HEK293T (cell line): ENCODE measurements at regions not wholly inside any gene's neighbourhood (a gene's known extent, or its start where the extent isn't known, plus 50 kb on each side); places are given as distances from the start of the nearest gene placed in this dataset.

Experiments used
- CTCF ChIA-PET: fragments of 350-600 bp; formaldehyde crosslinking; extraction: SDS; loops from one replicate; lab custom pipeline; 2021; ENCODE audit warnings: antibody characterized with exemption, inconsistent platforms; lab: Yijun Ruan, JAX
- POLR2A ChIA-PET: fragments of 350-600 bp; formaldehyde crosslinking; extraction: SDS; loops from one replicate; lab custom pipeline; 2020; ENCODE audit warnings: antibody characterized with exemption, inconsistent platforms; lab: Yijun Ruan, JAX
- DNase-seq: peaks from one replicate; pipeline ENCODE4 v3.0.0; 2012; ENCODE audit warnings: mixed read lengths; ENCODE audit errors: extremely low spot score
- ARNT ChIP-seq: fragments of 450-650 bp; IDR thresholded peaks from 2 replicates; pipeline ENCODE4 v1.6.1; 2017; ENCODE audit warnings: mild to moderate bottlenecking
- BHLHE40 ChIP-seq: fragments of 450-650 bp; IDR thresholded peaks from 2 replicates; pipeline ENCODE4 v1.6.1; 2016; ENCODE audit warnings: mild to moderate bottlenecking, moderate library complexity, borderline replicate concordance
- CTBP1 ChIP-seq: fragments of 450-650 bp; IDR thresholded peaks from 2 replicates; pipeline ENCODE4 v1.6.1; 2016; ENCODE audit warnings: borderline replicate concordance
- ELF4 ChIP-seq: fragments of 450-650 bp; IDR thresholded peaks from 2 replicates; pipeline ENCODE4 v1.6.1; 2017; ENCODE audit warnings: antibody characterized with exemption
- FOXA1 ChIP-seq: fragments of 450-650 bp; IDR thresholded peaks from 2 replicates; pipeline ENCODE4 v1.6.1; 2016; ENCODE audit warnings: mild to moderate bottlenecking
- FOXK2 ChIP-seq: fragments of 450-650 bp; IDR thresholded peaks from 2 replicates; pipeline ENCODE4 v1.6.1; 2016; ENCODE audit warnings: mild to moderate bottlenecking
- FOXM1 ChIP-seq: fragments of 450-650 bp; IDR thresholded peaks from 2 replicates; pipeline ENCODE4 v1.6.1; 2017; ENCODE audit warnings: mild to moderate bottlenecking, borderline replicate concordance
- HDGF ChIP-seq: fragments of 450-650 bp; IDR thresholded peaks from 2 replicates; pipeline ENCODE4 v1.6.1; 2017; ENCODE audit warnings: antibody characterized with exemption, borderline replicate concordance
- L3MBTL2 ChIP-seq: fragments of 450-650 bp; conservative IDR thresholded peaks from 2 replicates; pipeline ENCODE4 v1.6.1; 2016; ENCODE audit warnings: mild to moderate bottlenecking
- LEF1 ChIP-seq: fragments of 450-650 bp; IDR thresholded peaks from 2 replicates; pipeline ENCODE4 v1.6.1; 2017; ENCODE audit warnings: mild to moderate bottlenecking, borderline replicate concordance
- NFRKB ChIP-seq: fragments of 450-650 bp; IDR thresholded peaks from 2 replicates; pipeline ENCODE4 v1.6.1; 2016; ENCODE audit warnings: mild to moderate bottlenecking, moderate library complexity
- SP1 ChIP-seq: fragments of 450-650 bp; IDR thresholded peaks from 2 replicates; pipeline ENCODE4 v1.6.1; 2017
- SUZ12 ChIP-seq: fragments of 450-650 bp; IDR thresholded peaks from 2 replicates; pipeline ENCODE4 v1.6.1; 2016; ENCODE audit warnings: mild to moderate bottlenecking
- TARDBP ChIP-seq: fragments of 450-650 bp; IDR thresholded peaks from 2 replicates; pipeline ENCODE4 v1.6.1; 2016
- ZNF384 ChIP-seq: fragments of 450-650 bp; IDR thresholded peaks from 2 replicates; pipeline ENCODE4 v1.6.1; 2016
- TF ChIP-seq, protein P1 (sequence below): fragments of 450-650 bp; IDR thresholded peaks from 2 replicates; pipeline ENCODE4 v1.6.1; 2016

DNA sequence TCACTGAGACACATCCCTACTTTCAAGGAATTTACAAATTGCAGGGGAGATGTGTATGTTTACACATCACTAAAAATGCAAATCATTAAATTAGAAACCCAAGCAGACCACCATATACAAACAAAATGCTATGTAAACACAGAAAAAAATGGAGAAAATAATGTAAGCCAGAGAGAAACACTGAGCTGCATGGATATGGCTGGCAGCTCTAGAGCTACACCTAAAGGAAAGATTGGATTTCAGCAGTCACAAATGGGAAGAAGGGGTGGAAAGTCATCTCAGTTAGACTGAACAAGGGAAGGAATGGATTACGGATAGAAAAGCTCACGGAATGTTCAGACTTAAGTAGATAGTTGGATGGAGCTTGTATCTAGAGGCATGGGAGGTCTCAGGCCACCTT lies 186.3 kb downstream of the MOSPD2 start:
- TF ChIP-seq NFRKB (no peak), CTBP1 (no peak), FOXM1 (no peak), FOXA1 (no peak), TARDBP (no peak), SUZ12 (no peak), ELF4 (no peak), HDGF (no peak), SP1 (no peak), ARNT (no peak), FOXK2 (no peak)
- ChIA-PET CTCF (no interaction called here), POLR2A (no interaction called here)
- DNase-seq = no peak

DNA sequence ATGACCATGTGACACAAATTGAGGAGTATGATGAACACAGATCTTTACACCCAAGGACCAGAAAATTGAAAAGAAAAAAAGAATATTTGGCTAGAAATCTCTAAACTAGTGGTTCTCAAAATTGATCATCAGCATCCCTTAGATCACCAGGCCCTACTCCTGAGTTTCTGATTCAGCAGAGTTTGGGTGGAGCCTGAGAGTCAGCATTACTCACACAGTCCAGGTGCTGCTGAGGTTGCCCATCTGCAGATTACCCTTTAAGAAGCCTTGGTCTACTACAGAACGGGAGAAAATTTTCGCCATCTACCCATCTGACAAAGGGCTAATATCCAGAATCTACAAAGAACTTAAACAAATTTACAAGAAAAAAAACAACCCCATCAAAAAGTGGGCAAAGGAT lies 182.8 kb downstream of the MOSPD2 start:
- no peak for DNase-seq
- TF ChIP-seq FOXM1 = no peak
- TF ChIP-seq, protein P1, sequence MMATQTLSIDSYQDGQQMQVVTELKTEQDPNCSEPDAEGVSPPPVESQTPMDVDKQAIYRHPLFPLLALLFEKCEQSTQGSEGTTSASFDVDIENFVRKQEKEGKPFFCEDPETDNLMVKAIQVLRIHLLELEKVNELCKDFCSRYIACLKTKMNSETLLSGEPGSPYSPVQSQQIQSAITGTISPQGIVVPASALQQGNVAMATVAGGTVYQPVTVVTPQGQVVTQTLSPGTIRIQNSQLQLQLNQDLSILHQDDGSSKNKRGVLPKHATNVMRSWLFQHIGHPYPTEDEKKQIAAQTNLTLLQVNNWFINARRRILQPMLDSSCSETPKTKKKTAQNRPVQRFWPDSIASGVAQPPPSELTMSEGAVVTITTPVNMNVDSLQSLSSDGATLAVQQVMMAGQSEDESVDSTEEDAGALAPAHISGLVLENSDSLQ = no peak
- TF ChIP-seq HDGF = no peak
- no peak for TF ChIP-seq ZNF384
- TF ChIP-seq ARNT = no peak
- TF ChIP-seq L3MBTL2 = no peak
- TF ChIP-seq NFRKB = no peak
- TF ChIP-seq SP1 = no peak
- no peak for TF ChIP-seq FOXA1
- TF ChIP-seq FOXK2 = no peak
- no peak for TF ChIP-seq BHLHE40
- no peak for TF ChIP-seq LEF1
- TF ChIP-seq SUZ12 = no peak
- no peak for TF ChIP-seq ELF4
- no peak for TF ChIP-seq TARDBP
- no peak for TF ChIP-seq CTBP1
- CTCF ChIA-PET = no interaction called here
- POLR2A ChIA-PET = no interaction called here

DNA sequence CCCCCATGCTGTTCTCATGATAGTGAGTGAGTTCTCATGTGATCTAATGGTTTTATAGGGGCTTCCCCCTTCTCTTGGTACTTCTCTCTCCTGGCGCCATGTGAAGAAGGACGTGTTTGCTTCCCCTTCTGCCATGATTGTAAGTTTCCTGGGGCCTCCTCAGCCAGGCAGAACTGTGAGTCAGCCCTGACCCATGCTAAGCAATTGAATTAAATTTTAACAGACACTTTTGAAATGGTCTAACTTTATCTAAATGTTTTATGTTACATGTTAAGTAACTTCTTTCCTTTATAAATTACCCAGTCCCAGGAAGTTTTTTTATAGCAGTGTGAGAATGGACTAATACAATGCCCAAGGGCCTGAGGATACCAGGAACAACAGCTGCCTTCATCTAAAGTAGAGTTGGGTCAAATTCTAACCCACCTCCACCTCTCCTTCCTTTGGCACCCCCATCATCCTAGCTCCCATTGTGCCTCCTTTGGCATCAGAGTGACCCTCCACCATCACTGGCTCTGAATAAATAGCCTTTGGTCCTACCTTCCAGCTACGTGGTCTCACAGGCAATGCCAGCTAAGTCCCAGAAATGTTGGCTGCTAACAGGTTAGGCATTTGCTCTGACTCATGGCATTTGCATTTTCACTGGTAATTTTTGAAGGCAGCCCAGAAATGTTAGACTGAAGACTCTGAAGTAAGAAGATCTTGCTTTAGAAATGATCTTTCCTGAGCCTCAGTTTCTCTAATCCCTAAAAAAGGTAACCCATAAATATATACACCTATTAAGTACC lies 182.1 kb downstream of the MOSPD2 start:
- ChIA-PET POLR2A (no interaction called here), CTCF (no interaction called here)
- TF ChIP-seq FOXA1 (no peak), FOXK2 (no peak), ARNT (no peak), BHLHE40 (no peak), LEF1 (no peak), SP1 (no peak), FOXM1 (no peak), SUZ12 (no peak), CTBP1 (no peak), TARDBP (no peak), ELF4 (no peak), ZNF384 (no peak), NFRKB (no peak), HDGF (no peak), L3MBTL2 (no peak)
- TF ChIP-seq, protein P1 = no peak
- DNase-seq = no peak

DNA sequence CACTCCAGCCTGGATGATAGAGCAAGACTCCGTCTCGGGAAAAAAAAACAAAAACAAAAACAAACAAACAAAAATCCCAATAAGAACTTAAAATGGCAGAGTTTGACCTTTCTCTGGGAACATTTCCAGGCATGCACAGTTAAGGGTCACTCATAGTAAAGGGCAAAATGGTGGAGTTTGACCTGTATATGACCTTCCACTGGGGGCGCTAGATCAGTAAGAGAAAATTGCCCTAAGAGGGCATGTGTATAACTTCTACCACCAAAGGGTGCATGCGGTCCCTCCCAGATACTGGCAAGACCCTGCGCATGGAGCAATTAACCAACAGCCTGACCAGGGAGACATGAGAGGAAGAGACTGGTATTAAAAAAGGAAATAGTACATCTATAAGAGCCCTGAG lies 177.2 kb downstream of the MOSPD2 start:
- TF ChIP-seq SUZ12 (no peak), SP1 (no peak), TARDBP (no peak), LEF1 (no peak), CTBP1 (no peak), BHLHE40 (no peak), NFRKB (no peak), FOXK2 (no peak), FOXM1 (no peak), ELF4 (no peak), ARNT (no peak), FOXA1 (no peak), HDGF (no peak), L3MBTL2 (no peak), ZNF384 (no peak)
- TF ChIP-seq, protein P1 = no peak
- no peak for DNase-seq
- CTCF ChIA-PET = no interaction called here
- POLR2A ChIA-PET = no interaction called here

DNA sequence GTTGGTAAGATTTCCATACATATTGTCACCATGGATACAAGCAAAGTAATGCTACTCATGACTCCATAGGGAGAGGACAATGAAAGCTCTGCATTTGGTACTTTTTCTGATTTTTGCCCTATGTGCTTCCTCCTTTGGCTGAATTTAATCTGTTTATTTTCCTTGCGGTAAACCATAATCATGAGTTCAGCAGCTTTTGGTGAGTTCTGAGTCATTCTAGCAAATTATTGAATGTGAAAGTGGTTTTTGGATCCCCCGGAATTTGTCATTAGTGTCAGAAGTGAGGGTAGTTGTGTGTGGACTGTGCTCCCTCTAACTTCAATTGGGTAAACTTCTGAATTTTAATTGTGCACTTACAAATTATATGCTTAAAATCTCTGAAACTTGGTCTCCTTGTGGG lies 170.3 kb downstream of the MOSPD2 start:
- TF ChIP-seq L3MBTL2 (no peak), ELF4 (no peak), NFRKB (no peak), ZNF384 (no peak), TARDBP (no peak)
- TF ChIP-seq, protein P1 = no peak
- no peak for DNase-seq
- CTCF ChIA-PET = no interaction called here
- POLR2A ChIA-PET = no interaction called here

DNA sequence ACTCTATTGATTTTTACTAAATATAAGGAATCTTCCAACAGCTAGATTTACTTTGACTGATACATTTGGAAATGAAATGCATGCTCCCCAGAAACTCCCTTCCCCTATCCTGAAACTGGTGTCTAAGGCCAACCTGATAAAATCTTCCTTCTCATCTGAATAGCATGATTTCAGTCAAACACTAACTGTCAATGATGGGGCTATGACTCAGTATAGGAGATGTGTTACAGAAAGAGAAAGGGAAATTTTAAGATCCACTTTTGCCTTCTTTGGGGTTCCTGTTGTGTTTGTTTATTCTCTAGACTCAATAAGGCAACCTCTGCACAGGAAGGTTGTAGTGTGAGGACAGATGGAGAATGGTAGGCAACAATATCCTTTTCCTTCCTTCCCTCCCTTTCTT lies 160.7 kb downstream of the MOSPD2 start:
- TF ChIP-seq ELF4 = no peak
- no peak for TF ChIP-seq CTBP1
- TF ChIP-seq SP1 = no peak
- no peak for TF ChIP-seq HDGF
- no peak for TF ChIP-seq L3MBTL2
- TF ChIP-seq NFRKB = no peak
- no peak for TF ChIP-seq BHLHE40
- no peak for TF ChIP-seq LEF1
- no peak for TF ChIP-seq FOXM1
- no peak for TF ChIP-seq ZNF384
- CTCF ChIA-PET = no interaction called here
- POLR2A ChIA-PET = no interaction called here
- DNase-seq = no peak
